H4 (cell line): ENCODE measurements at regions not wholly inside any gene's neighbourhood (a gene's known extent, or its start where the extent isn't known, plus 50 kb on each side); places are given as distances from the start of the nearest gene placed in this dataset.
A peak's percentile ranks its signal among the peaks of the same experiment; 100 is the strongest.
"Not testable (repeated sequence)": the region's sequence is repeated elsewhere in the genome, so short reads cannot be mapped to it uniquely, and the experiment has no call there.

Experiments used
- DNase-seq: peaks from one replicate; pipeline ENCODE4 v3.0.0-alpha.2; 2015; ENCODE audit warnings: low spot score

DNA sequence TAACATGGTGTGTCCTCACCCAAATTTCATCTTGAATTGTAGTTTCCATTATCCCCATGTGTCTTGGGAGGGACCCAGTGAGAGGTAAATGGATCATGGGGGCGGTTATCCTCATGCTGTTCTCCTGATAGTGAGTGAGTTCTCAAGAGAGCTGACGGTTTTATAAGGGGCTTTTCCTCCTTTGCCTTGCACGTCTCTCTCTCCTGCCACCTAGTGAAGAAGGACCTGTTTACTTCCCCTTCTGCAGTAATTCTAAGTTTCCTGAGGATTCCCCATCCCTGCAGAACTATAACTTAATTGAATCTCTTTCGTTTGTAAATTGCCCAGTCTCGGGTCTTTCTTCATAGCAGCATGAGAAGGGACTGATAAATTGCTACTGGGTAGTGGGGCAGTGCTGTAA, 789.3 kb downstream of the FRK start:
- DNase-seq, result no peak

GRCh38 chr6:115270953-115271352, 789.7 kb downstream of the FRK start:
- DNase-seq, result no peak

DNA sequence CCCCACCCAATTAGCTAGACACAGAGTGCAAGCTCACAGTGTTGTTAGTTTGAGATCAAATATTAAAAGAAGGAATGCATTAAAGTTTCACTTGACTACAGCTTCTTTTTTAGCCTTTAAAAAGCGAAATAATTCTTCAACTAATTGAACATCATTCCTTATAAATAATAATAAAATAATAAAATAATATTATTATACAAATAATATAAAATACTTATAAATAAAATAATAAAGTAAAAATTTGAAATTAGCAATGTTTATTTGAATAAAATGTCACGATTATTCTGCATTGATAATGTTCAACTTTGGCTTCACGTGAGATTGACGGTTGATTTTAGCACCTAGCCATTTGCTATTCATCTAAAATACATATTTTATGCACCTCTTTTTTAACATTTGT, 819.3 kb downstream of the FRK start:
- no peak for DNase-seq

DNA sequence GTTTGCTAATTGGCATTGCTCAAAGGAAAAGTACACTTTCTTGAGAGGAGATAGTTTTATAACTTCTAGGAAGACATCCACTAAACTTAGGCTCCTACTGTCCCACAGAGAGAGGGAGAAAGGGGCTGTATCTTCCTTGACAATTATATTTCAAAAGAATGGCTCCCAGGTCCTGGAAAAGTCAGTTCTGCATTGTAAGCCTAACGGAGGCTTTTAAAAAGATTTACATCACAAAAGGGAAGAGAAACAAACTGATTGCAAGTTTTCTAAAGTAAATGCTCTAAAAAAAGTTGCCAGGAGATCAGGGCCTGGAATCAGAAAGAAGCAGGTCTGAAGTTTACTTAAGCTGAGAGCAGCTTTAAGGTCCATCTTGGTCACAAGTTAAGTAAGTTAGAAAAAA, 839.5 kb downstream of the FRK start:
- no peak for DNase-seq

- DNase-seq, result no peak
Observed at GRCh38 chr6:115220551-115221159, 840.0 kb downstream of the FRK start.

DNA sequence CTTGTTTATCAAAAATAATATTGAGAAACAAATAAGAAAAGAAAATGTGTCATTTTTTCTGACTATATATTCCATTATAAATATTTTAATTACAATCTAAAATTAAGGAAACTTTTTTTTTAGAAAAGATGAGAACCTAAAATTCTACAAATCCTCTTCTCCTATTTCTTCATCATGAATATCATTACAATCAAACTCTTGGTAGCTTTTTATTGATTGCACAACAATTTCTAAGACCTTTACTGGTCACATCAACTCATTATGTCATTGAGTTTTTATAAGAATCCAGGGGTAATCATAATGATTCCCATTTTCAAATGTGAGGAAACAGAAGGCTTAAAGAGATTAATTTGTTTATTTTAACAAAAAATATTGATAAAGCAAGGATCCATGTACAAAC, 841.0 kb downstream of the FRK start:
- no peak for DNase-seq

GRCh38 chr6:115216835-115217234, 843.9 kb downstream of the FRK start:
- no peak for DNase-seq

DNA sequence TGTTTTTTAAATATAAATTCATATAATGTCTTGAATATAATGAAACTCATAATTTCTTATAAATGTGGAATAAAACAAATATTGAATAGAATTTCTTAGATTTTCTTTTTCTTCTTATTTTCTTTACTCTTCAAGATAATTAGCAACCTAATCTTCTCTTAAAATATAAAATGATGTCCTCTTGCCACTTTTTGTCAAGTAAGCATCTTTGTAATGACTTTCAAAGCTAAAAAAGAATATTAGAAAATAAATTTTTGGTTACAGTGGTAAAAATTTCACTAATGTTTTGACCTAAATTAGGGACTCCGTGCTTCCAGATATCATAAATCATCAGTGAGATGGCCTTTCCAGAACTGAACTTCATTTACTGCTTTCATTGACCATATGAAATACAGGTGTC, 846.4 kb downstream of the FRK start:
- DNase-seq, result no peak

GRCh38 chr6:115203381-115203780, 857.3 kb downstream of the FRK start:
- no peak for DNase-seq

DNA sequence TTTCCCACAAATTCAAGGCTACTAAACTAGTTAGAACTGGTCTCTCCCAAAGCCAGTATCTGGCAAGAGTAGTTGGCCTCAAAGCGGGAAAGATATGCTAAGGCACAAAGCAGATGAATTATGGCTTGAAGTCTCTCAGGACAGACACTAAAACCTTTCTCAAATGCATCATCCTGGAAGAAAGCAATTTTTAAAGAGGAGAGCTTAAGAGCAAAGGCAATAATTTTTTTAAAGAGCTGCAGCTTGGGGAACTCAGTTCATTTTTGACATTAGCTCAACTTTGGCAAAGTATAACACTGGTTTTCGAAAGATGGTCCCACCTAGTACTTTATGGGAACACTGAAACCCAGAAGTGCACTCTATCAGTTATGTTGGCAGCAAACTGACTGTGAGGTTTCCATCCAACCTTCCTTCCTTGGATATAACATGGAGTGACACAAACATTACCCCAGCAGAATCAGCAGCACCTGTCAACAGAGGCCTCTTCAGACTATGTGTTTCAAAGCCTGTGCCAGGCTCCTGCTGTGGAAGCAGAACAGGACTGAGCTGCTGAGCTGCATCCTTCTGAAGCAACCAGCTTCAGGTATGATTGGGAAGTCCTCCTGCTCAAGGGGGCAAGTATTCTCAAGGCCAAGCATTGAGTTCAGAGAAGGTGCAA, 852.3 kb upstream of the HS3ST5 start:
- no peak for DNase-seq

GRCh38 chr6:115191989-115192388, 849.2 kb upstream of the HS3ST5 start:
- no peak for DNase-seq

DNA sequence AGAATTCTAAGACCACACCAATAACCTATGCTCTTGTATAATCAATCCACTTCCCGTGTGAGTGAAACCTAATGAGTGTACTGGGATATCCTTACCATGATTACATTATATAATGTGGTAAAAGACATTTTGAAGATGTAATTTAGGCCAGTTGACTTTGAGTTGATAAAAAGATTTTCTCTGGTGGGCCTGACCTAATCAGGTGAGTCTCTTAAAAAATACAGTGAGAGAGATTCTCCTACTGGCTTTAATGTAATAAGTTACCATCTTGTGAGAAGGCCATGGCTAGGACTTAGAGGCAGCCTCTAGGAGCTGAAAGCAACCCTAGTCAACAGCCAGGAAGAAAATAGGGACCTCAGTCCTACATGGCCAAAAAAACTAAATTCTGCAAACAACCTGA, 847.7 kb upstream of the HS3ST5 start:
- DNase-seq, result no peak

DNA sequence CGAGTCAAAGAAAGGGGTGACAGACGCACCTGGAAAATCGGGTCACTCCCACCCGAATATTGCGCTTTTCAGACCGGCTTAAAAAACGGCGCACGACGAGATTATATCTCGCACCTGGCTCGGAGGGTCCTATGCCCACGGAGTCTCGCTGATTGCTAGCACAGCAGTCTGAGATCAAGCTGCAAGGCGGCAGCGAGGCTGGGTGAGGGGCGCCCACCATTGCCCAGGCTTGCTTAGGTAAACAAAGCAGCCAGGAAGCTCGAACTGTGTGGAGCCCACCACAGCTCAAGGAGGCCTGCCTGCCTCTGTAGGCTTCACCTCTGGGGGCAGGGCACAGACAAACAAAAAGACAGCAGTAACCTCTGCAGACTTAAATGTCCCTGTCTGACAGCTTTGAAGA, 832.6 kb upstream of the HS3ST5 start:
- DNase-seq, result not testable (repeated sequence)

DNA sequence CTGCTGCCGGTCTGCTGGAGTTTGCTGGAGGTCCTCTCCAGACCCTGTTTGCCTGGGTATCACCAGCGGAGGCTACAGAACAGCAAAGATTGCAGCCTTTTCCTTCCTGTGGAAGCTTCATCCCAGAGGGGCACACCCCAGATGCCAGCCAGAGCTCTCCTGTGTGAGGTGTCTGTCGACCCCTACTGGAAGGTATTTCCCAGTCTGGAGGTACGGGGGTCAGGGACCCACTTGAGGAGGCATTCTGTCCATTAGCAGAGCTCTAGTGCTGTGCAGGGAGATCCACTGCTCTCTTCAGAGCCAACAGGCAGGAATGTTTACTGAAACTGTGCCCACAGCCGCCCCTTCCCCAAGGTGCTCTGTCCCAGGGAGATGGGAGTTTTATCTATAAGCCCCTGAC, 823.1 kb upstream of the HS3ST5 start:
- DNase-seq, result not testable (repeated sequence)

GRCh38 chr6:115159733-115160132, 816.9 kb upstream of the HS3ST5 start:
- no peak for DNase-seq

DNA sequence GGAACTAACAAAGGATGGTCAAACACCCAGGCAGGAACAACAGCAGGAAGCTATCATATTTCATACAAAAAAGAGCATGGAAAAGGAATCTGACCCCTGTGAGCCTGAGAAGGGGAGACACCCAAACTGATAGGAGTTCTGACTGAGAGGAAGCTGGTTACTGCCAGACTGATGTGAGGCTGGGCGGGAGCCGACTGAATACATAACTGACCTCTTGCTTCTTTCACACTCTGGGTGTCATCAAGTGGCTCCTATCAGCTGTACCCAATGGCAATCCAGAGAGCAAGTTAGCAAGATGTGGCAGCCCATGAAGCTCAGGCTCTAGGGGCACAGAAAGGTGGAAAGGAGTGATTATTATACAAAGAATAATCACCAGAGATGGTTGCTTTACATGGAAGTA, 795.1 kb upstream of the HS3ST5 start:
- no peak for DNase-seq

DNA sequence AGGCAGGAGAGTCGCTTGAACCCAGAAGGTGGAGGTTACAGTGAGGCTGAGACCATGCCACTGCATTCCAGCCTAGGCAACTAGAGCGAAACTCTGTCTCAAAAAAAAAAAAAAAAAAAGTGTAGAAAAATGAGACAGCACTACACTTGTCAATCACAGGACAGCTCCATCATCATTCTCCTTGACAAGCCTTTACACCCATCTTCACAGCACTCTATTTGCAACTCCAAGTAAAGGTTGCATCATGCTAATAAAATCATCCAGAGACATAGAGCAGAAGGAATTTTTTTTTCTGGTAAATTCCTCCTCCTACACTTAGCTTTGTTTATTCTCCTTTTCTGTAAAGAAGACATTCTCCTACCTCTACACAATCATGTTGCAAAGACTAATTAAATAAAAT, 791.0 kb upstream of the HS3ST5 start:
- DNase-seq, result peak; percentile 2

- no peak for DNase-seq
Observed at GRCh38 chr6:115131709-115132490, 789.1 kb upstream of the HS3ST5 start.

GRCh38 chr6:115121513-115121912, 778.7 kb upstream of the HS3ST5 start:
- not testable (repeated sequence) for DNase-seq

DNA sequence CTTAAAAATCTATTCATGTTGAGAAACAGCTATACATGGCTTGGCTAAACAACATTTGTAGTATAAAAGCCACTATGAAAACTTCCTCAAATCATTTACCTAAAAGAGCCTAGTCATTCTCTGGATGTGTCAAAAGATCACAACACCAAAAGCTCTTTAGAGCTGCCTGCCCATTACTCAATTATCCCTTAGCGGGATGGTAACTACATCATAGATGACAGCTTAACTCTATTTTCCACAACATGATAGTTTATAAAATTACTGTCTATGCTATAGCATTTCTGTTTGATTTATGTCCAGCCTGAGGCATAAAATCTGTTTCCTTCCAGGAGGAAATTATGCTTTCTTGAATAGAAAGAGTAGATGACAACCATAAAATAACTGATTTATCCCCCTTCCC, 777.6 kb upstream of the HS3ST5 start:
- DNase-seq, result no peak

GRCh38 chr6:115091461-115091860, 748.6 kb upstream of the HS3ST5 start:
- no peak for DNase-seq

GRCh38 chr6:115078555-115078954, 735.7 kb upstream of the HS3ST5 start:
- DNase-seq, result no peak

- no peak for DNase-seq
Observed at GRCh38 chr6:115071962-115072361, 729.1 kb upstream of the HS3ST5 start.
